HAP-1 (cell line): ENCODE measurements at regions not wholly inside any gene's neighbourhood (a gene's known extent, or its start where the extent isn't known, plus 50 kb on each side); places are given as distances from the start of the nearest gene placed in this dataset.
"Not testable (repeated sequence)": the region's sequence is repeated elsewhere in the genome, so short reads cannot be mapped to it uniquely, and the experiment has no call there.

Experiments used
- DNase-seq, 2 experiments: peaks; one replicate each; pipeline ENCODE4 v3.0.0-alpha.2; 2016 to 2020; ENCODE audit warnings: low spot score in 2 of 2
- H3K27me3 ChIP-seq: fragments of 250-450 bp; sonication (Bioruptor Pico); 2 replicates; pipeline ENCODE4 v1.5.1; 2020; ENCODE audit warnings: low read depth, mild to moderate bottlenecking, moderate library complexity
- H3K36me3 ChIP-seq: fragments of 250-450 bp; sonication (Bioruptor Pico); replicated peaks from 2 replicates; pipeline ENCODE4 v1.5.1; 2020; ENCODE audit warnings: mild to moderate bottlenecking
- H3K4me1 ChIP-seq: fragments of 250-450 bp; sonication (Bioruptor Pico); 2 replicates; pipeline ENCODE4 v1.5.1; 2020; ENCODE audit warnings: mild to moderate bottlenecking
- H3K4me3 ChIP-seq: fragments of 250-450 bp; sonication (Bioruptor Pico); 2 replicates; pipeline ENCODE4 v1.5.1; 2020; ENCODE audit warnings: mild to moderate bottlenecking, moderate library complexity
- H3K9me3 ChIP-seq: fragments of 250-450 bp; sonication (Bioruptor Pico); 2 replicates; pipeline ENCODE4 v1.5.1; 2020; ENCODE audit warnings: mild to moderate bottlenecking, moderate library complexity
- in situ Hi-C: fragments of 300-500 bp; cut with MboI; formaldehyde crosslinking; loops from 3 replicates; pipeline ENCODE4 v1.14.3; 2020; ENCODE audit warnings: low sequenced_read_pairs, inconsistent platforms, mixed read lengths

DNA sequence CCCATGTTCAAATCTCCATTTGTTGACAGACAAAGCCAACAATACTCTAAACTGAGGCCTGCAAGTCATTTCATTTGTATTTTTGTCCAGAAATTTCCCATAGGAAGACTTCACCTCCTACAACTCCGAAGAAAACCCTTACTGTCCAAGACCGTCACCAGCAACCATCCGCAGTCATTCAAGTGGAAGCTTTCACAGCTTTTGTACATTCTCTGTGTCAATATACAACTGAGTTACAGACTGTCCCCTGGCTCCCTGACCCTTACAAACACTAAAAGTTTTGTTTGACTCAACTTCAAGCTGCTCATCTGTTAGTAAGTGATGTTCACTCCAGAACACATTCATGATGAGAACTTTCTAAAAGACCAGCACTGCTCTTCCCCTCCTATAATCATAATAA lies 210.1 kb downstream of the DEPDC1B start:
- H3K9me3 ChIP-seq, result no peaks in the 10 kb centered on the region
- in situ Hi-C loops, result no loop called here
- H3K36me3 ChIP-seq, result no peaks in the 10 kb centered on the region
- no peak overlapping the region for H3K4me3 ChIP-seq
- no peaks in the 10 kb centered on the region for H3K4me1 ChIP-seq
- no peak for DNase-seq
- H3K27me3 ChIP-seq, result no peaks in the 10 kb centered on the region

GRCh38 chr5:60489377-60489776 lies 210.6 kb downstream of the DEPDC1B start:
- no peak overlapping the region for H3K4me3 ChIP-seq

DNA sequence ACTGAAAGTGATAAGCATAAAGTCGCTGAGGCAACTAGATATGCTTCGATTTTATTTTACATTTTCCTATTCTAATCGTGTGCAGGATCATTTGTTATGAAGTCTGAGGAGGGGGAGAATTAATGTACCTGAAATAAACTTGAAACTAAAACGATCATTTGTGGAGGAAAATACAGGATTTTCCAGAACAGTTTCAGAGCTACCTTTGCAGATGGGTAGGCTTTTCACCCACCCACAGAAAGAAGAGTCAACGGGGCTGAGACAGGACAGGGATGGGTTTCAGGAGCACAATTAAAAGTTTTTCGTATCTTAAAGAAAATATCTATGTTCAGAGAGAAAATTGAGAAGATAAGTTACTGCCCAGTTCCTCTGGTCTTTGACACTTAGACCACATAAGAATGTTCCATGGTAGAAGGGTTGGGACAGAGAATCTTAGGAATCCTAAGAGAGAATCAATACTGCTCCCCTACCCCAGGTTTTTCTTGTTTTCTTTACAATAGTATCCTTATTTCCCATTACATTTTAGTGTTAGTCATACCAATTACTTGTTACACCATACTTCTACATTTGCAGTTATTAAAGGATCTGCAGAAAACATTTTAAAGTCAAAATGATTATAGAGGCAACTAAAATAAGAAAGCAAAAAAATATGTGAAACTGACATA lies 211.4 kb downstream of the DEPDC1B start:
- Histone ChIP-seq H3K36me3 (no peaks in the 10 kb centered on the region), H3K27me3 (no peaks in the 10 kb centered on the region), H3K4me3 (no peak overlapping the region), H3K9me3 (no peaks in the 10 kb centered on the region), H3K4me1 (no peaks in the 10 kb centered on the region)
- in situ Hi-C loops, result no loop called here
- no peak for DNase-seq

More at GRCh38 chr5:60489377-60489776, 210.6 kb downstream of the DEPDC1B start:
- no peaks in the 10 kb centered on the region for H3K4me1 ChIP-seq
- no peaks in the 10 kb centered on the region for H3K27me3 ChIP-seq
- in situ Hi-C loops, result no loop called here
- H3K9me3 ChIP-seq, result no peaks in the 10 kb centered on the region
- no peak for DNase-seq
- no peaks in the 10 kb centered on the region for H3K36me3 ChIP-seq

DNA sequence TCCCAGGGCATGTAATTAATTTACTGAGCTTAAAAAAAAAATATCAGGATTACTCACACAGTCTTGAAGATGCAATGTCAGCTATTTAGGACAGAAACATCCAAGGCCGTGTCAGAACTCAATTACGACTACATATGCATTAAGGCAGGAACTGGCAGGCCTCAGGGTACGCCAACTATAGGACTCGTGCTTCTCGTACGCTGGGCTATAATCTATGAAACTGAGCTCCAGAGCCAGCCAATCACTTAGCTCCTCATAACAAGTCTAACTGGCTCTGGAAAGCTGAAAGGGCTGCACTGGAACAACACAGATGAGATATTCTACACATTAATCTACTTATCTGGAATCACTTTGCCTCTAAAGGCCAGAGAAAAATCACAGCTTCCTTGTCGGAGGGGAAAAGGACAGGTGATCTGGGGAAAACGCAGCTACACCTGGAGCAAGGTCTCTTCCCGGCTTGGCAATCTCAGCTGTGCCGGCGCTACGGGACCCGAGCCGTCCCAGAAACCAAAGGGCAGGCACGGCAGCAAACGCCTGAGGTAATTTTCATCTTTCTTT lies 212.0 kb downstream of the DEPDC1B start:
- Histone ChIP-seq H3K36me3 (no peaks in the 10 kb centered on the region), H3K27me3 (no peaks in the 10 kb centered on the region), H3K4me3 (no peak overlapping the region), H3K9me3 (no peaks in the 10 kb centered on the region), H3K4me1 (no peaks in the 10 kb centered on the region)
- in situ Hi-C loops, result no loop called here
- DNase-seq, result no peak

DNA sequence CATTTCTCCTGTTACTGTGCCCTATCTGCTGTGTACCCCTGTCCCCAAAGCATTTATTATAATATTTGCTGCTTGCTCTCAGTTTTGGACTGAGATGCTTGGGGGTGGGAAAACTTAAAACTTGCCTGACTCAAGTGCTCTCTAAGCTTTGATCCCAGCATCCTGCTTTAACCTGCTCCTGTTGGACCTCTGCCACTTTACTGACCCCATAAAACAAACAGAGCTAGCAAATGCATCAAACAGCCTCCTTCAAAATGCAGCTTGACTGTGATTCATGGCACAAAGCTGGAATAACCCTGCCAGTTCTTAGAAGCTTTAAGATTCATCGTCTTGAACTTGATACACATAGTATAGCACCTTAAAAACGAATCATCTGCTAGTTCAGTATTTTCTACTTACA lies 212.5 kb downstream of the DEPDC1B start:
- Histone ChIP-seq H3K9me3 (no peaks in the 10 kb centered on the region), H3K4me3 (no peak overlapping the region), H3K36me3 (no peaks in the 10 kb centered on the region), H3K4me1 (no peaks in the 10 kb centered on the region), H3K27me3 (no peaks in the 10 kb centered on the region)
- in situ Hi-C loops, result no loop called here
- no peak for DNase-seq

- Histone ChIP-seq H3K36me3 (no peaks in the 10 kb centered on the region), H3K4me1 (no peaks in the 10 kb centered on the region), H3K9me3 (no peaks in the 10 kb centered on the region), H3K4me3 (no peak overlapping the region), H3K27me3 (no peaks in the 10 kb centered on the region)
- DNase-seq, result no peak
- in situ Hi-C loops, result no loop called here
Observed at GRCh38 chr5:60485361-60485760, 214.6 kb downstream of the DEPDC1B start.

- Histone ChIP-seq H3K27me3 (no peaks in the 10 kb centered on the region), H3K9me3 (no peaks in the 10 kb centered on the region), H3K36me3 (no peaks in the 10 kb centered on the region), H3K4me1 (no peaks in the 10 kb centered on the region), H3K4me3 (no peak overlapping the region)
- DNase-seq, result no peak
- in situ Hi-C loops, result no loop called here
Observed at GRCh38 chr5:60483050-60483449, 216.9 kb downstream of the DEPDC1B start.

GRCh38 chr5:60482301-60482700 lies 217.7 kb downstream of the DEPDC1B start:
- Histone ChIP-seq H3K4me1 (no peaks in the 10 kb centered on the region), H3K4me3 (no peak overlapping the region), H3K36me3 (no peaks in the 10 kb centered on the region), H3K9me3 (no peaks in the 10 kb centered on the region), H3K27me3 (no peaks in the 10 kb centered on the region)
- DNase-seq, result no peak
- in situ Hi-C loops, result no loop called here

DNA sequence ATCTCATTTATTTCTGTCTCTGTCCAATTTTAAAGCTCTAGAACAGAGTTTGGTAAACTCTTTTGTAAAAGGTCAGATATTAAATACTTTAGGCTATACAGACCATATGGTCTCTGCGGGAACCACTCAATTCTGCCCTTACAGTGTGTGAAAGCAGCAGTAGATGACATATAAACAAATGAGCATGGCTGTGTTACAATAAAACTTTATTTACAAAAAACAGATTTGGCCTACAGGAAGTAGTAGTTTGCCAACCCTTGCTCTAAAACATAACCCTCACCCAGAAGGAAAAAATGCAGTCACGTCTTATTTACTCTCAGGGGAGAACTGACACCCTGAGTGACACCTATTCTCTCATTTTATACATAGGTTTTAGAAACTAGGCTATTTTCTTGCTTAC lies 220.4 kb downstream of the DEPDC1B start:
- no peaks in the 10 kb centered on the region for H3K27me3 ChIP-seq
- no peak overlapping the region for H3K4me3 ChIP-seq
- no peaks in the 10 kb centered on the region for H3K4me1 ChIP-seq
- no peak for DNase-seq
- no peaks in the 10 kb centered on the region for H3K36me3 ChIP-seq
- in situ Hi-C loops, result no loop called here
- no peaks in the 10 kb centered on the region for H3K9me3 ChIP-seq

GRCh38 chr5:60477849-60478248 lies 222.1 kb downstream of the DEPDC1B start:
- in situ Hi-C loops, result no loop called here
- no peaks in the 10 kb centered on the region for H3K4me1 ChIP-seq
- no peak for DNase-seq
- H3K27me3 ChIP-seq, result no peaks in the 10 kb centered on the region
- no peaks in the 10 kb centered on the region for H3K36me3 ChIP-seq
- no peaks in the 10 kb centered on the region for H3K9me3 ChIP-seq
- no peak overlapping the region for H3K4me3 ChIP-seq

DNA sequence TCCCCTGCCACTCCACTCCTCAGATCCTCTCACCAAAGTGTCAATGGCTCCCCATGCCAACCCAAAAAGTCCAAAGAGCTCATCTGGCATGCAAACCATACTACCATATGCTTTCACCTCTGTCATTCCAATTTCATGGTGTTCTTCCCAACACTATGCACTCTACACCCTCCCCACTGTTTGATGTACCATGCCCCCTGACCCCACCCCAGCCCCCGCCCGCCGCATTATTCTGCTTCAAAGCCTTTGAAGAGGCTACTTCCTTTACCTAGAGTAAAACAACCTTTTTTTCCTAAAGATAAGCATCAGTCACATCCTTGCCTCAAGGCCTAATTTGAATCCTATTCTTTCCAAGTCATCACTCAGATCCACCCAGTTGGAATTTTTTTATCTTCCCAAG lies 226.3 kb downstream of the DEPDC1B start:
- H3K4me3 ChIP-seq, result no peak overlapping the region
- in situ Hi-C loops, result no loop called here
- no peak for DNase-seq
- H3K27me3 ChIP-seq, result no peaks in the 10 kb centered on the region
- no peaks in the 10 kb centered on the region for H3K36me3 ChIP-seq
- no peaks in the 10 kb centered on the region for H3K4me1 ChIP-seq
- H3K9me3 ChIP-seq, result no peaks in the 10 kb centered on the region

- H3K27me3 ChIP-seq, DNase-seq, H3K4me3 ChIP-seq, H3K4me1 ChIP-seq, H3K36me3 ChIP-seq, H3K9me3 ChIP-seq, in situ Hi-C loops: not testable (repeated sequence)
Observed at GRCh38 chr5:60473027-60473426, 226.9 kb downstream of the DEPDC1B start.

DNA sequence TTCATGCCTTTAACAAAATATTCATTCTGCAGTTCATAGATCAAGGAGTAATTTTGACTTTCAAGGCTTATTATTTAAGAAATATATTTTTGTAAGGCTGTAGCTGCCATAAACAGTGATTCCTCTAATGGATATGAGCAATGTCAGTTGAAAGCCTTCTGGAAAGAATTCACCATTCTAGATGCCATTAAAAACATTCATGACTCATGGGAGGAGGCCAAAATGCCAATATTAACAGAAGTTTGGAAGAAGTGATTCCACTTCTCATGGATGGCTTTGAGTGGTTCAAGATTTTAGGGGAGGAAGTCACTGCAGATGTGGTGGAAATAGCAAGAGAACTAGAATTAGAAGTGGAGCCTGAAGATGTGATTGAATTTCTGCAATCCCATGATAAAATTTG lies 229.1 kb downstream of the DEPDC1B start:
- in situ Hi-C loops, result no loop called here
- Histone ChIP-seq H3K4me1 (no peaks in the 10 kb centered on the region), H3K27me3 (no peaks in the 10 kb centered on the region), H3K9me3 (no peaks in the 10 kb centered on the region), H3K4me3 (no peak overlapping the region), H3K36me3 (no peaks in the 10 kb centered on the region)
- no peak for DNase-seq

GRCh38 chr5:60469286-60469685 lies 230.7 kb downstream of the DEPDC1B start:
- Histone ChIP-seq H3K27me3 (no peaks in the 10 kb centered on the region), H3K9me3 (no peaks in the 10 kb centered on the region), H3K4me1 (no peaks in the 10 kb centered on the region), H3K4me3 (no peak overlapping the region), H3K36me3 (no peaks in the 10 kb centered on the region)
- in situ Hi-C loops, result no loop called here
- DNase-seq, result no peak
